Stimulated activated CD8-positive, alpha-beta memory T cell treated with anti-CD3 and anti-CD28 coated beads, Interleukin-4, amount 100 ng/mL, for 48 hours (primary cell): ENCODE measurements at regions not wholly inside any gene's neighbourhood (a gene's known extent, or its start where the extent isn't known, plus 50 kb on each side); places are given as distances from the start of the nearest gene placed in this dataset.

Experiments
- DNase-seq: peaks from one replicate; pipeline ENCODE4 v3.0.0-alpha.2; 2020

DNA sequence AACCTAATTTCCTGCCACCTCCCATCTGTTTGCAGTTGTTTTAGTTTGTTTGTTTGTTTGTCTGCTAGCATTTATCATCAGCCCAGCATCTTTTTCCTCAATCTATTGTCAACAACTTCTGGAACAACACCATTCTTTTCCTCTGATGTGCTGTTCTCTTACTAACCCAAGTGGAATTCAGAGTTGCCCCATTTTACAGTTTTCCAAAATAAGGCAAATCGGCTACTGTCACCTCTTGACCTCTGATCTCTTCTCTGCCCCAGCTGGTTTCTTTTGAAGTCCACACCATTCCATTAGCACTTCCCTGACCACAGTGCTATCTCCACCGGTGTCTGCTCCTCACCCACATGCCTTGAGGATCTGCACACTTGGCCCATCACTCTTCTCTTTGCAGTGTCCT lies 102.4 kb downstream of the EFNB2 start:
- DNase-seq = no peak

DNA sequence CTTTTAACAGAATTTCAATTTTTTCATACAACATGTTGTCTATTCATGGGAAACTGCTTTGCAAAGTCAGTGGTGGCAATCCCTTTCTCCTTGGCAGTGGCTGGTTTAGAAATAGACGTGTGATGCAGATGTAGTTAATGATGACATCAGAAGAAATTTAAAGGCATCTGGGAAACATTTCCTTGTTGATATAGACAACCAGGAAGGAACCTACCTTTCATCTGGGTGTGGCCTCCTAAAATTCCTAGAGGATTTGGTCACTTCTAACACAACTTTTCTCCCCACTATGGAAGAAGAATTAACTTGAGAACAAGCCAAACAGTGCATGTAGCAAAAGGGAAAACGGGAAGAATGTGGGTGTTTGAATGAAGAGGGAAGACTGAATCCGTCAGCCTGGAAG lies 102.8 kb downstream of the EFNB2 start:
- no peak for DNase-seq

GRCh38 chr13:106426909-106427308 lies 108.6 kb downstream of the EFNB2 start:
- DNase-seq = no peak

- DNase-seq = no peak
Observed at GRCh38 chr13:106425661-106426060, 109.8 kb downstream of the EFNB2 start.

GRCh38 chr13:106424805-106425204 lies 110.7 kb downstream of the EFNB2 start:
- DNase-seq = no peak

DNA sequence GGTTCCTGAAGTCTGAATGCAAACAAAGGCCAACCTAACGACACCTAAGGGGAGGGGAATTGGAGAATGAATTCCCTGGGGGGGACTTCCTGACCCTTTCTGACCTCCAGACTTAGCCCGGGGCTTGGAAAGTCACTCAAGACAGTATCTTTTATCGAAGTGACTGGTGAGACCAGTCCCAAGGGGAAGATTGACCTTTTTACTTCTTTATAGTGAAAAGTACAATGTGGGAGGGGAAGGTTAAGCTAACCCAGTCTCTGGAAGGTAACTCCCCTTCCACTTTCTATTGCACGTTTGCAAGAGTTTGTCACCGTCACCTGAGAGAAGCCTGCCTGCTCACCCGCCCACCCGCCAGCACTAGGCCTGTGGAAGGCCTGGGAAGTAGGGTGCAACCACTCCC lies 111.9 kb downstream of the EFNB2 start:
- DNase-seq = no peak

DNA sequence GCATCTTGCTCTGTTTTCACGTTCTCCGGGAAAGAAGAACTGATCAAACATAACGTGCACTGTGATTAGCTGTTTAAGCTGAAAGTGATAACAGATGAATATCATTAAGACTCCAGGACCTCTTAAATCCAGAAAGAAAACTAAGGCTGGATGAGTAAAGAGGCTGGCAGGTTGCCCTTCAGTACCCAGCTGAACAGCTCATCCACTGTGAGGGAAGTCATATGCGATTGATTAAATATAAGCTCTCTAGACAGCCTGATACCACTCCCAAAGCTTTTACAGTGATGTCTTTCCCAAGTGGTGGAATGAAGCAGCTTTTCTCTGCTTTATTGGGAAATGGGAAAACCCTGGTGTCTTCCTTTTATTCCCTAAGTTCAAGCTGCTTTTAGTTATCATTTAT lies 116.9 kb downstream of the EFNB2 start:
- DNase-seq = no peak

DNA sequence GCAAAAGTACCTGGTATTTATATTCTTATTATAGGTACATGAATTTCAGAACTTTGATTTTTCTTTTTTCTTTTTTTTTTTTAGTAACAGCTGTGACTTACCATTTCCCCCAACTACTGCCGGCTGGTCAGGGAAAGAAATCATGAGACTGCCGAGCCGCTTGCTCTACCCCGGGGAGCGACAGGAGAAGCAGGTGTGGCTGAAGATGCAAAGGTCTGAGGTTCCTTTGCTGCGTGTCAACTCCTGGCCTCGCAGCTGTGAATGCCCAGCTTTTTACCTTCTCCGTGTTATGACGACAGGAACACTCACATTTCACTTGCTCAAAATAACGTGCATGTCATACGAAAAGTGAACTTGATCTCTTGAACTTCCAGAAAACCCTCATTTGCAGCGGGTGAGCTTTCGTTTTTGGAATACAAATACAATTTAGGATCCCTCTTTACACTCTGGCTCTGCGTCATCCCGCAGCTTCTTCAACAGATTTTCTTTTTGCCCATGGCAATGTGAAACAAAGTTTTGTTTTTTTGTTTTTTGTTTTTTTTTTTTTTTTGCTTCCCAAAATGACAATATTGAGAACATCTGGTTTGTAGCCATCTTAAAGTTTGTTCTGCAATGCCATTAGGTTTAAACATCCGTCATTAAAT lies 117.9 kb downstream of the EFNB2 start:
- DNase-seq = no peak

DNA sequence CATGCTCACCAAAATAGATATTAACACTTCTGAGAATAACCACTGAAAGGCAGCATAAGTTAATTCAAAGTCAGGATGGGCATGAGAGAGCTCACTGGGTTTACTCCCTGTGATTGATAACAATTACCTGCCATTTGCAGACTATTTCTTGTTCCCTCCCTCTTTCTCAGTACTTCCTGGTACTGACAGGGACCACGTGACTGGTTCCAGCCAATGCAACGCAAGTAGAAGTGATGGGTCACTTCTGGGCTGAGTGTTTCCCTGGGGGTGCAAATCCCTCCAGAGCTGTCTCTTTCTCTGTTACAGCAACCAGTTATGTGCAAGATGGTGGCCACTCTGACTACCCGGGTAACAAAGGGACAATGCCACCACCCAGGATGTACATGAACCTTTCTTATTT lies 118.8 kb downstream of the EFNB2 start:
- no peak for DNase-seq

DNA sequence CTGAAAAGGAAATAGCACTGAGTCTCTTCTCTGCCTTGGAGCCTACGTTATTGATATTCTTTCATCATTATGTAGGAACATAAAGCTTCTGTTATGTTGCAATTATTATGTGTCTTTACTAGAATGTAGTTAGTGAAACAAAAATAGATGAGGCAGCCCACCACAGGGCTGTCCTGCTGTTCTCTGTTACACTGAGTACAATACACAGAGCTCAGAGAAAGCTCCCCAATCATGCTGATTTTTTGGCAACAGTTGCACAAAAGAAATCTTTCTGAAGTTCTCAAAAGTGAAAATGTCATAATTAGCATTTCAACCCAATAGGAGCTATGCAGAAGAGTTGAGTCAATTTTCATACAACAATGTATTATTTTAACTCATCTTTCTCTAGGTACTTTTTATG lies 119.5 kb downstream of the EFNB2 start:
- DNase-seq = no peak

GRCh38 chr13:106415442-106415841 lies 120.0 kb downstream of the EFNB2 start:
- DNase-seq = no peak

DNA sequence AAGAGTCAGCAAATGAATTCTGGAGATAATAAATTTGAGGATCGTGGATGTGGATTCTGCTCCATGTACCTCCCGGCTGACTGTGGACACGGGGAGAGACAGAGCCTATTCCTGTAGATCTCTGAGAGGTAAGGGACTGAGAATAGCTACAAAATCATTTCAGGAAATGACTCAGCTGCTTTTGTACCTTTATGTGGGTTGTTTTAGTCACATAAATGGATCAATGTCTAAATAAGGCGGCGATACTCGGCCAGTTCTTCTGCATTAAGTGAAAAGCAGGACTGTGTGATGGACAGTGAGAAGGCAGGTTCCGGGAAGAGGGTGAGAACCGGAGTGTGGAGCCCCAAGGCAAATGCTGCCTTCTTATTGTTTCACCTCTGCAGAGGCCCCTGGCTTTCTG lies 128.1 kb downstream of the EFNB2 start:
- no peak for DNase-seq

DNA sequence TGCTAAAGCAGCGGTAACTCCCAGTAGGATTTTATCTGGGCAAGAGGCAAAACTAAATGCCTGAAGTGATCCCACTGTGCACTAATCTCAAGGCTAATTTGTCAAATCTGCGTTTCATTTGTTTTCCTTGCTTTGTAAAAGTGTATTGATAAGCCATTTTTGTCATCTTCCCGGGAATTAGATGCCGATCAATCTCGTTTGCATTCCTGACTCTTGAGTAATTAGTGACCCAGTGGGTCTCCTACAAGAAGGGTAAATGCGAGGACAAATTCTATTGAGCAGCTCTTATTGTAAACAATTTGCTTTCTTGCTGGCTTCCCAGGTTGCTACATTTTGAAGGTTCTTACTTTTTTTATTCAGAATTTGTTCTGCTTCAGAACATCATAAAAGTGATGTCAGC lies 129.7 kb downstream of the EFNB2 start:
- no peak for DNase-seq

DNA sequence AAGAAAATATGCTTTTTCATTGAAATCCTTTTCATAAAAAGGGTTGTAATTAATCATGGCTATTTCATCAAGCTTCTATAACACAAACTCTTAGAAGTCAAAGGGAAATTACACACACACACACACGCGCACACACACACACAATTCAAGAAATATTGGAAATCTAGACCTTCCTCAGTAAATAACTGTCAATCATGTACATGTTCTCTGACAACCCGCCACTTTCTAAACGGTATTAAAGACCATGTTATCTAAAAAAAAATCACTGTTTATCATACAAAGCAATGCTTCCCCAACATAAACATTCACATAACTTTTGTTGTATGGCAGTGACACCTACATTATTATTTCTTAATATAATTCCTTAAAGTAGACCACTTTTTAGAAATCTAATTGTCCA lies 132.2 kb downstream of the EFNB2 start:
- no peak for DNase-seq

GRCh38 chr13:106402866-106403265 lies 132.6 kb downstream of the EFNB2 start:
- no peak for DNase-seq

GRCh38 chr13:106401081-106401480 lies 134.4 kb downstream of the EFNB2 start:
- no peak for DNase-seq

GRCh38 chr13:106400289-106400688 lies 135.2 kb downstream of the EFNB2 start:
- DNase-seq = no peak

- DNase-seq = no peak
Observed at GRCh38 chr13:106398289-106398688, 137.2 kb downstream of the EFNB2 start.

- DNase-seq = no peak
Observed at GRCh38 chr13:106393776-106394175, 141.7 kb downstream of the EFNB2 start.

DNA sequence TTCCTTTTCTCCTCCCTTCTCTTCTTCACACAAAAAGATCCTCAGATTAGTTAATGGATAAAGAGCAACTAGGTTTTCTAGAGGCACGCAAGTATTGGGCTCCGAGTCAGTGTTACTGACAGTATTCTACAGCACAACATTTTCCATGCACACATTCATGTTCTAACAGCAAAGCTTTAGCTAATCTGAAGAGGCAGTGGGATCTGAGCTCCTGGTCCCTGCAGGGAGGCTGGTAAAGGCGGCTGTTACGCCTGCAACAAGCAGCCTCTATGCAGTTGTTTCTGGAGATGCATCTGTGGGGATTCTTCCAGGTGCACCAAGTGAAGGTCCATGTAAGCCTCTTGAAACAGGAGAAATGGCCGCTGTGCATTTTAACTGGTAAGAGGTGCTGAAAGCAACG lies 143.8 kb downstream of the EFNB2 start:
- DNase-seq = no peak

- no peak for DNase-seq
Observed at GRCh38 chr13:106391271-106391670, 144.2 kb downstream of the EFNB2 start.

DNA sequence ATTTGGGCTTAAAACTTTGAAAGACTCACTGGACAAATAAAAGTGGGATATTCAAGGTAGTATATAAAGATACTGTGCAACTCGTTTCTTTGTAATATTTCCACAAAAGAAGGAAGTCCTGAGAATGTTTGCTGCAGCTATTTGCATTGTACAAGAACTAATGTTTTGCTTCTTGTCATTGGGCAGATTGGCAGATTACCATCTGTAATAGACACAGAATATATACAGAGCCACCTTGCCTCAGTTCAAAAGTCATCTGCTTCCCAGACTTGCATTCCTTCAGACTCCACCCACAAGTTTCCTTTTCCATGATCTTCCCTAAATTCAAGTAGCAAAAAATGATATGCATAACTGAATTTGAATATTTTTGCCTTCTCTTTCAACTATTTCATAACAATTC lies 145.1 kb downstream of the EFNB2 start:
- no peak for DNase-seq

DNA sequence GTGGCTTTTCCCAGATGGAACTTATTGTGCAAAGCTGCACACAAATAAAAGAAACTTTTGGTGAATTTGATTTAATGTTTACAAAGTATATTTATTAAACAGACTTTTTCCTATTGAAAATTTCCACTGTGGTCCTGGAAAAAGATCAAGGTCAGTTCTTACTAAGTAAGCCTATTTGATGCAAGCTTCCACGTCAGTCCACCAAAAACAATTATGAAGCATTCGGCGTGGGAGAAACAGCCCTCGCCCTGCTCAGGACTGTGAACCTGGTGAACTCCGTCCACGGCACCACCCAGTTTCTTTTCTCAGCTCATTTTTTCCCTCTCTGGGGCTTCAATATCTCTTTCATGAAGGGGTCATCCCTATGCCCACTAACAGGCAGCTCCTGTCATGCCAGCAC lies 149.8 kb downstream of the EFNB2 start:
- no peak for DNase-seq

GRCh38 chr13:106384516-106384915 lies 150.9 kb downstream of the EFNB2 start:
- no peak for DNase-seq

GRCh38 chr13:106383791-106384190 lies 151.7 kb downstream of the EFNB2 start:
- no peak for DNase-seq

GRCh38 chr13:106382534-106382933 lies 152.9 kb downstream of the EFNB2 start:
- no peak for DNase-seq
